MCF 10A (cell line): ENCODE measurements at regions not wholly inside any gene's neighbourhood (a gene's known extent, or its start where the extent isn't known, plus 50 kb on each side); places are given as distances from the start of the nearest gene placed in this dataset.
"Not testable (repeated sequence)": the region's sequence is repeated elsewhere in the genome, so short reads cannot be mapped to it uniquely, and the experiment has no call there.

Source experiments
- BruUV-seq: library from RNA; stranded (reverse); fragments of 400-500 nt; replicated peaks from 2 replicates; lab custom pipeline; 2021; lab: Mats Ljungman, UMichigan
- CTCF ChIA-PET: fragments of 300-600 bp; sonication (Branson Sonifier 250); formaldehyde crosslinking; extraction: SDS; loops from one replicate; lab custom pipeline; 2021; ENCODE audit warnings: antibody characterized with exemption, inconsistent platforms; lab: Yijun Ruan, JAX
- POLR2A ChIA-PET: fragments of 300-600, 350-650 bp; sonication (Branson Sonifier 250); formaldehyde crosslinking; extraction: SDS; loops from one replicate; lab custom pipeline; 2020; ENCODE audit warnings: antibody characterized with exemption, inconsistent platforms; lab: Yijun Ruan, JAX
- DNase-seq: peaks from one replicate; pipeline ENCODE4 v3.0.0-alpha.2; 2018; ENCODE audit not compliant: unreplicated experiment
- H3K27ac Mint-ChIP-seq: one replicate; pipeline ENCODE4 v1.8.0; 2022; ENCODE audit warnings: mild to moderate bottlenecking, low read depth, mixed read lengths; ENCODE audit not compliant: unreplicated experiment
- H3K27me3 Mint-ChIP-seq: one replicate; pipeline ENCODE4 v1.8.0; 2022; ENCODE audit warnings: mixed read lengths; ENCODE audit not compliant: insufficient read depth, unreplicated experiment
- H3K36me3 Mint-ChIP-seq: one replicate; pipeline ENCODE4 v1.8.0; 2022; ENCODE audit warnings: mild to moderate bottlenecking, moderate library complexity, mixed read lengths; ENCODE audit not compliant: insufficient read depth, unreplicated experiment
- H3K4me1 Mint-ChIP-seq: one replicate; pipeline ENCODE4 v1.8.0; 2022; ENCODE audit warnings: mixed read lengths; ENCODE audit not compliant: insufficient read depth, unreplicated experiment
- H3K4me3 Mint-ChIP-seq: one replicate; pipeline ENCODE4 v1.8.0; 2022; ENCODE audit warnings: mild to moderate bottlenecking, moderate library complexity, mixed read lengths; ENCODE audit not compliant: unreplicated experiment
- H3K9me3 Mint-ChIP-seq: one replicate; pipeline ENCODE4 v1.8.0; 2022; ENCODE audit warnings: mixed read lengths; ENCODE audit not compliant: unreplicated experiment
- CTCF ChIP-seq: fragments of 200-600 bp; IDR thresholded peaks from one replicate; pipeline ENCODE4 v1.8.0; 2022; ENCODE audit warnings: antibody characterized with exemption, mild to moderate bottlenecking; ENCODE audit not compliant: unreplicated experiment
- intact Hi-C: fragments of 100-400 bp; cut with micrococcal nuclease; formaldehyde crosslinking; loops from 2 replicates; pipeline ENCODE4 v1.14.1; 2022

DNA sequence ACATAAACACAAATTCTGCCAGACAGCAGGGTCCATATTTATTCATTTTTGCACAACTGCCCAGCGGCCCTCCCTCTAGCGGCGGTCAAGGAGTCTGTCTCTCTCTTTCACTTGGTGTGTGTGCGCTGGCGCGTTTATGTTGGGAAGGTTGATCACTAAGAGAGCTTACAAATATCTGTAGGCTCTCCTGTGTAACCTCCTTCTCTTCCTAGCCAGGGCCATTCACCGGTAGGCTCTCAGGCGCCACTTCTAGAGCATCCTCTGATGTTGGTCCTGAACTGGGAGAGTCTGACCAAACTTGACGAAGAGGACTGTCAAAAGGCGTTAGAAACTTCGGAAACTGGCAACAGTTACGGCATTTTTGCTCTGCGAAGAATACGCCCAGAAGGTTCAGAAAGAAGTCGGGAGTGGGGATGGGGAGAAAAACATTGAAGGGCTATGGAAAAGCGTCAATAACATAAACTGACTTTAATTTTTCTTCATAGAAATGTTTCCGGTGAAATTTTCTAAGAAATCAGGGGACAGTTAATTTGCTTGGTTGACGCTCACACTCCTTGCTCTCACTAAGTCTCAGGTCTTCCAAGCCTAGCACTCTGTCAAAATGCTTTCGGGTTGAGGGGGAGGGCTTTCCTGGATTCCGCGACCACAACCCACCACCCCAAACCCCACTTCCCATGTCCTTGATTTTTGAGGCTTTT, 731.1 kb downstream of the ZWINT start:
- intact Hi-C loops, result no loop called here
- no TSS peak for BruUV-seq
- DNase-seq, result no peak
- POLR2A ChIA-PET, result no interaction called here
- Mint-ChIP-seq H3K27ac (no peak overlapping the region), H3K9me3 (no peaks in the 10 kb centered on the region), H3K4me1 (peaks cover 4% of the 10 kb centered on the region), H3K36me3 (no peaks in the 10 kb centered on the region), H3K4me3 (no peak overlapping the region), H3K27me3 (peaks cover 30% of the 10 kb centered on the region)
- CTCF ChIA-PET, result interaction anchor here (0.7 kb wide), 1 partner anchor 433 kb away, joined by 3 read pairs; no protein-coding TSS in a partner anchor
- TF ChIP-seq CTCF, result no peak

DNA sequence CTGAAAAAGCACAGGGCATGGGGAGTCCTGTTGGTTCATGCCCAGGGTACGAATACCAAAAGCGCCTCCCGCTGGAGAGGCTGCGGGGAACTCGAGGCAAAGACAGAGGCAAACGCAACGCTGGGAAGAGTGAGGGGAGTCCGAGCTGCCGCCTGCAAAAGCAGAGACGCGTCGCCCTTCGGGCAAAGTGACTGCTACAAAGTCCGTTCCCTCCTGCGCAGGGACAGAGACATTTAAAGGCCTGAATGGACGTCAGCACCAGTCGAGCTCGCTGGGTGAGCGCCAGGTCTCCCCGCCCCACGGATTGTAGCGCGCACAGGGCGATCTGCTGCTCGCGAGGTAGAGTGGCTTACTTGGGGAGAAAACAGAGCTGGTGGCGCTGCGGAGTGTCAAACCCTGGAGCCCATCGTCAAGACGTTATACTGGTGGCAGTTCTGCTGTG, 732.8 kb downstream of the ZWINT start:
- ChIA-PET POLR2A (no interaction called here), CTCF (no interaction called here)
- peaks cover 20% of the 10 kb centered on the region for H3K27me3 Mint-ChIP-seq
- H3K4me3 Mint-ChIP-seq, result no peak overlapping the region
- peaks cover 4% of the 10 kb centered on the region for H3K4me1 Mint-ChIP-seq
- BruUV-seq, result no TSS peak
- no peak for TF ChIP-seq CTCF
- no peaks in the 10 kb centered on the region for H3K36me3 Mint-ChIP-seq
- H3K27ac Mint-ChIP-seq, result no peak overlapping the region
- H3K9me3 Mint-ChIP-seq, result no peaks in the 10 kb centered on the region
- no peak for DNase-seq
- intact Hi-C loops, result no loop called here

- ChIA-PET POLR2A (no interaction called here), CTCF (interaction anchor here (0.6 to 0.7 kb wide), 2 partner anchors 80 to 1256 kb away, joined by 3 to 4 read pairs; no protein-coding TSS in a partner anchor)
- Mint-ChIP-seq H3K9me3 (no peaks in the 10 kb centered on the region), H3K27me3 (peaks cover 13% of the 10 kb centered on the region), H3K27ac (no peak overlapping the region), H3K4me3 (no peak overlapping the region), H3K36me3 (no peaks in the 10 kb centered on the region), H3K4me1 (peaks cover 4% of the 10 kb centered on the region)
- DNase-seq, result no peak
- TF ChIP-seq CTCF, result no peak
- BruUV-seq, result no TSS peak
- intact Hi-C loops, result no loop called here
Measured at GRCh38 chr10:55627501-55628051, 733.5 kb downstream of the ZWINT start.

- H3K9me3 Mint-ChIP-seq, H3K27ac Mint-ChIP-seq, intact Hi-C loops, DNase-seq, BruUV-seq, H3K4me1 Mint-ChIP-seq, CTCF ChIA-PET, H3K36me3 Mint-ChIP-seq, H3K4me3 Mint-ChIP-seq, POLR2A ChIA-PET: not testable (repeated sequence)
- H3K27me3 Mint-ChIP-seq, result peaks cover 15% of the 10 kb centered on the region
Measured at GRCh38 chr10:55601690-55602478, 759.2 kb downstream of the ZWINT start.
